HepG2 (cell line): ENCODE measurements at regions not wholly inside any gene's neighbourhood (a gene's known extent, or its start where the extent isn't known, plus 50 kb on each side); places are given as distances from the start of the nearest gene placed in this dataset.

Experiments used
- ATAC-seq: fragments of 200-7000 bp; cut with Tn5 transposase; 3 replicates; pipeline ENCODE4 v1.9.1; 2020; ENCODE audit warnings: mild to moderate bottlenecking, moderate library complexity
- BruUV-seq: library from RNA; stranded (reverse); fragments of 400-500 nt; replicated peaks from 2 replicates; lab custom pipeline; 2021; lab: Mats Ljungman, UMichigan
- CTCF ChIA-PET: fragments of 300-600 bp; formaldehyde crosslinking; extraction: SDS; loops from one replicate; lab custom pipeline; 2021; ENCODE audit warnings: low total read pairs, inconsistent platforms, low intra/inter-chr PET ratio; lab: Yijun Ruan, JAX
- POLR2A ChIA-PET: fragments of 350-600 bp; sonication (Branson Sonifier 250); formaldehyde crosslinking; loops from one replicate; lab custom pipeline; 2020; ENCODE audit warnings: antibody characterized with exemption, inconsistent platforms; lab: Yijun Ruan, JAX
- DNase-seq: peaks from one replicate; pipeline ENCODE4 v3.0.0-alpha.2; 2015; ENCODE audit warnings: low spot score
- FAIRE-seq: peaks from 3 replicates; lab custom pipeline; 2011; peaks lifted over from hg19 to GRCh38; lab: Jason Lieb, UNC
- H2AFZ ChIP-seq: one replicate; pipeline ENCODE4 v1.6.1; 2011; ENCODE audit warnings: low read length, inconsistent platforms
- H3K27ac ChIP-seq: fragments of 300-600 bp; 3 replicates; pipeline ENCODE4 v1.8.0; 2011; ENCODE audit warnings: mixed run types, mild to moderate bottlenecking, mixed read lengths, low read length, inconsistent platforms; ENCODE audit not compliant: insufficient read depth; ENCODE audit errors: extremely low read length
- H3K27me3 ChIP-seq, 2 experiments: fragments of 200-600 bp in 1 of 2; 2 replicates in 1 of 2; 3 replicates in 1 of 2; pipeline versions ENCODE4 v1.6.0 to v1.8.0; 2011; ENCODE audit warnings: low read length in 2 of 2, mild to moderate bottlenecking in 2 of 2, moderate library complexity in 2 of 2, inconsistent platforms in 1 of 2; ENCODE audit not compliant: insufficient read depth in 2 of 2, control insufficient read depth in 1 of 2
- H3K36me3 ChIP-seq, 2 experiments: fragments of 200-600 bp in 1 of 2; replicated peaks in 1 of 2; 2 replicates in 1 of 2; 3 replicates in 1 of 2; pipeline versions ENCODE4 v1.5.1 to v1.8.0; 2011; ENCODE audit warnings: low read length in 2 of 2, inconsistent platforms in 1 of 2; ENCODE audit not compliant: insufficient read depth in 2 of 2, control insufficient read depth in 1 of 2
- H3K4me1 ChIP-seq: 2 replicates; pipeline ENCODE4 v1.5.1; 2012; ENCODE audit warnings: low read length, inconsistent platforms; ENCODE audit not compliant: insufficient read depth
- H3K4me2 ChIP-seq: 2 replicates; pipeline ENCODE4 v1.6.0; 2011; ENCODE audit warnings: low read depth, low read length, inconsistent platforms
- H3K4me3 ChIP-seq, 3 experiments: fragments of 200-600 bp in 1 of 3; sonication (generic), shearing (Covaris generic) in 1 of 3; replicated peaks in 1 of 3; 2 replicates each; pipeline ENCODE4 v1.5.1; 2011 to 2016; ENCODE audit warnings: low read length in 3 of 3, inconsistent platforms in 2 of 3, low read depth in 2 of 3, mild to moderate bottlenecking in 2 of 3, control low read depth in 1 of 3, mixed read lengths in 1 of 3; ENCODE audit not compliant: insufficient read depth in 1 of 3
- H3K79me2 ChIP-seq: one replicate; pipeline ENCODE4 v1.6.1; 2011; ENCODE audit warnings: low read length, inconsistent platforms; ENCODE audit not compliant: insufficient read depth
- H3K9ac ChIP-seq: 2 replicates; pipeline ENCODE4 v1.6.0; 2011; ENCODE audit warnings: mild to moderate bottlenecking, low read depth, low read length, inconsistent platforms; ENCODE audit not compliant: insufficient read depth
- H3K9me3 ChIP-seq: 2 replicates; pipeline ENCODE4 v1.5.1; 2012; ENCODE audit warnings: mild to moderate bottlenecking, low read length
- H4K20me1 ChIP-seq: 2 replicates; pipeline ENCODE4 v1.6.0; 2011; ENCODE audit warnings: inconsistent platforms, mild to moderate bottlenecking, low read length, moderate library complexity; ENCODE audit not compliant: insufficient read depth
- FOXA1 ChIP-seq, 2 experiments: fragments of 450-650 bp in 1 of 2; sonication (generic) in 1 of 2; formaldehyde crosslinking in 1 of 2; IDR thresholded peaks; 2 replicates each; pipeline versions ENCODE4 v1.4.0 to v1.6.1; 2016 to 2020; ENCODE audit warnings: missing genetic modification reagents in 1 of 2
- HNRNPH1 ChIP-seq: fragments of 200-400 bp; formaldehyde crosslinking; optimal IDR thresholded peaks from 2 replicates; pipeline ENCODE3; 2017; ENCODE audit warnings: mild to moderate bottlenecking, low read depth, low read length
- KAT7 ChIP-seq: IDR thresholded peaks from 2 replicates; pipeline ENCODE4 v1.6.1; 2018; ENCODE audit warnings: borderline replicate concordance, missing compliant biosample characterization
- KDM2A ChIP-seq: sonication (generic); formaldehyde crosslinking; IDR thresholded peaks from 2 replicates; pipeline ENCODE4 v1.4.0; 2020; ENCODE audit warnings: low read depth, missing genetic modification reagents, borderline replicate concordance
- NKX3-1 ChIP-seq: sonication (generic); formaldehyde crosslinking; IDR thresholded peaks from 2 replicates; pipeline ENCODE4 v1.5.0; 2020; ENCODE audit warnings: missing genetic modification reagents
- NR2F1 ChIP-seq, 2 experiments: fragments of 450-650 bp in 1 of 2; formaldehyde crosslinking in 1 of 2; IDR thresholded peaks; 2 replicates each; pipeline versions ENCODE4 v1.5.0 to v1.6.1; 2016 to 2020; ENCODE audit warnings: mild to moderate bottlenecking in 1 of 2, missing compliant biosample characterization in 1 of 2, missing genetic modification reagents in 1 of 2, moderate library complexity in 1 of 2
- RAD51 ChIP-seq: fragments of 450-650 bp; IDR thresholded peaks from 2 replicates; pipeline ENCODE4 v1.6.1; 2016; ENCODE audit warnings: borderline replicate concordance
- SMAD9 ChIP-seq: sonication (generic); formaldehyde crosslinking; IDR thresholded peaks from 2 replicates; pipeline ENCODE4 v1.5.1; 2020; ENCODE audit warnings: mild to moderate bottlenecking, missing genetic modification reagents
- SOX13 ChIP-seq, 3 experiments: fragments of 450-650 bp in 1 of 3; sonication (generic) in 1 of 3; formaldehyde crosslinking in 1 of 3; IDR thresholded peaks in 2 of 3; conservative IDR thresholded peaks in 1 of 3; 2 replicates each; pipeline versions ENCODE4 v1.5.0 to v1.6.1; 2016 to 2020; ENCODE audit warnings: antibody characterized with exemption in 1 of 3, mild to moderate bottlenecking in 1 of 3, missing compliant biosample characterization in 1 of 3, missing genetic modification reagents in 1 of 3, moderate library complexity in 1 of 3
- SRSF9 ChIP-seq: fragments of 200-400 bp; formaldehyde crosslinking; IDR thresholded peaks from 2 replicates; pipeline ENCODE4 v1.6.1; 2018; ENCODE audit warnings: borderline replicate concordance, mild to moderate bottlenecking, low read depth, low read length; ENCODE audit not compliant: insufficient read depth, poor library complexity, severe bottlenecking
- TFE3 ChIP-seq: IDR thresholded peaks from 2 replicates; pipeline ENCODE4 v1.6.1; 2016
- ZBTB20 ChIP-seq: sonication (generic); formaldehyde crosslinking; IDR thresholded peaks from 2 replicates; pipeline ENCODE4 v1.8.1; 2023; ENCODE audit warnings: missing genetic modification reagents, low read depth, mild to moderate bottlenecking, borderline replicate concordance
- ZIK1 ChIP-seq: sonication (generic); formaldehyde crosslinking; IDR thresholded peaks from 2 replicates; pipeline ENCODE4 v1.5.0; 2020; ENCODE audit warnings: mild to moderate bottlenecking, low read depth, missing genetic modification reagents, borderline replicate concordance
- ZNF362 ChIP-seq: sonication (generic); formaldehyde crosslinking; IDR thresholded peaks from 2 replicates; pipeline ENCODE4 v1.4.0; 2020; ENCODE audit warnings: missing genetic modification reagents, mild to moderate bottlenecking, borderline replicate concordance
- WGBS: methylation state at CpG from one replicate; pipeline ENCODE4 v1.1.6; 2017; ENCODE audit warnings: low lambda C conversion rate; 5-methylcytosine and 5-hydroxymethylcytosine counted together
- in situ Hi-C: cut with HindIII; loops from 2 replicates; pipeline ENCODE4 v1.10.0; 2017; ENCODE audit warnings: low pct_unique_long_range_greater_than_20kb; ENCODE audit not compliant: extremely low pct_ligation_motif_present
- intact Hi-C: fragments of 100-400 bp; cut with micrococcal nuclease; formaldehyde crosslinking; loops from one replicate; pipeline ENCODE4 v1.10.0; 2022; ENCODE audit not compliant: unreplicated experiment
- TF ChIP-seq, protein P1 (sequence below): sonication (generic); formaldehyde crosslinking; IDR thresholded peaks from 2 replicates; pipeline ENCODE4 v1.5.0; 2020; ENCODE audit warnings: missing genetic modification reagents, mild to moderate bottlenecking, borderline replicate concordance
- TF ChIP-seq, protein P2 (sequence below): sonication (generic); formaldehyde crosslinking; IDR thresholded peaks from 2 replicates; pipeline ENCODE4 v1.8.0; 2022; ENCODE audit warnings: missing genetic modification reagents, mild to moderate bottlenecking, moderate library complexity, borderline replicate concordance

DNA sequence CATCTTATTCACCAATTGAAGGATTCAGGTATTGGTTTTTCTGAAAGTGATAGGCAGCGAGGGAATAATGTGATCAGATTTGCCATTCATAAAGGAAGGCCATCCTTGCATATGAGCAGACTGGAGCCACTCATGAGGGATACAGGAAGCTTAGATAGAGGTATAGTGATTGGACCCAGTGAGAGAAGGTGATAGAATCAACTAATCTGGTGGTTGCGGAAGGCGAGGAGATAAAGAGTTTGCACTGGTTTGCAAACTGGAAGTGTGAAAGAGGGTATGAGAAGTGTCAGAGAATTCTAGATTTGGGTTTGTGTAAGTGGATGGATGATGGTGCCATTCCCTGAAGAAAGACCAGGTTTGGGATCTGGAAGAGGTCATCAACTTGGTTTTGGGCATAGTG, 57.3 kb upstream of the RASGEF1B start (continued):
- TF ChIP-seq TFE3 (no peak), SRSF9 (no peak), NKX3-1 (CRISPR knock-in tag) (no peak)

- ChIA-PET POLR2A (no interaction called here), CTCF (no interaction called here)
- intact Hi-C loops (no loop called here), in situ Hi-C loops (no loop called here)
- Histone ChIP-seq H3K9me3 (no peaks in the 10 kb centered on the region), H3K9ac (no peak overlapping the region), H3K27ac (no peak overlapping the region), H3K79me2 (no peaks in the 10 kb centered on the region), H3K27me3 (no peaks in the 10 kb centered on the region), H3K4me3 (no peak overlapping the region), H3K36me3 (no peaks in the 10 kb centered on the region), H4K20me1 (no peaks in the 10 kb centered on the region), H3K4me2 (no peak overlapping the region), H2AFZ (no peak overlapping the region), H3K4me1 (no peaks in the 10 kb centered on the region)
- FAIRE-seq (no peak), DNase-seq (no peak), ATAC-seq (no peak)
- WGBS, result 0% methylated on average over 1 of the region's 2 CpGs
- no TSS peak for BruUV-seq
- TF ChIP-seq RAD51 (no peak), KDM2A (CRISPR knock-in tag) (no peak), FOXA1 (IDR thresholded peaks at IDR 0.05) (no peak), FOXA1 (CRISPR knock-in tag; IDR thresholded peaks at IDR 0.05) (no peak), ZBTB20 (no peak), SOX13 (IDR thresholded peaks at IDR 0.05) (no peak), SOX13 (CRISPR knock-in tag; conservative IDR thresholded peaks at IDR 0.05 in 1 of 2, IDR thresholded peaks at IDR 0.05 in 1 of 2) (no peak), KAT7 (CRISPR knock-in tag) (no peak), SMAD9 (CRISPR knock-in tag) (no peak), NR2F1 (CRISPR knock-in tag; IDR thresholded peaks at IDR 0.05) (no peak), ZNF362 (CRISPR knock-in tag) (no peak), ZIK1 (CRISPR knock-in tag) (no peak), HNRNPH1 (no peak)
- TF ChIP-seq, protein P1, sequence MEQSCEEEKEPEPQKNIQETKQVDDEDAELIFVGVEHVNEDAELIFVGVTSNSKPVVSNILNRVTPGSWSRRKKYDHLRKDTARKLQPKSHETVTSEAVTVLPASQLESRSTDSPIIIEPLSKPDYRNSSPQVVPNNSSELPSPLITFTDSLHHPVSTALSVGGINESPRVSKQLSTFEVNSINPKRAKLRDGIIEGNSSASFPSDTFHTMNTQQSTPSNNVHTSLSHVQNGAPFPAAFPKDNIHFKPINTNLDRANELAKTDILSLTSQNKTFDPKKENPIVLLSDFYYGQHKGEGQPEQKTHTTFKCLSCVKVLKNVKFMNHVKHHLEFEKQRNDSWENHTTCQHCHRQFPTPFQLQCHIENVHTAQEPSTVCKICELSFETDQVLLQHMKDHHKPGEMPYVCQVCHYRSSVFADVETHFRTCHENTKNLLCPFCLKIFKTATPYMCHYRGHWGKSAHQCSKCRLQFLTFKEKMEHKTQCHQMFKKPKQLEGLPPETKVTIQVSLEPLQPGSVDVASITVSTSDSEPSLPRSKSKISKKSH, result no peak
- TF ChIP-seq, protein P2, sequence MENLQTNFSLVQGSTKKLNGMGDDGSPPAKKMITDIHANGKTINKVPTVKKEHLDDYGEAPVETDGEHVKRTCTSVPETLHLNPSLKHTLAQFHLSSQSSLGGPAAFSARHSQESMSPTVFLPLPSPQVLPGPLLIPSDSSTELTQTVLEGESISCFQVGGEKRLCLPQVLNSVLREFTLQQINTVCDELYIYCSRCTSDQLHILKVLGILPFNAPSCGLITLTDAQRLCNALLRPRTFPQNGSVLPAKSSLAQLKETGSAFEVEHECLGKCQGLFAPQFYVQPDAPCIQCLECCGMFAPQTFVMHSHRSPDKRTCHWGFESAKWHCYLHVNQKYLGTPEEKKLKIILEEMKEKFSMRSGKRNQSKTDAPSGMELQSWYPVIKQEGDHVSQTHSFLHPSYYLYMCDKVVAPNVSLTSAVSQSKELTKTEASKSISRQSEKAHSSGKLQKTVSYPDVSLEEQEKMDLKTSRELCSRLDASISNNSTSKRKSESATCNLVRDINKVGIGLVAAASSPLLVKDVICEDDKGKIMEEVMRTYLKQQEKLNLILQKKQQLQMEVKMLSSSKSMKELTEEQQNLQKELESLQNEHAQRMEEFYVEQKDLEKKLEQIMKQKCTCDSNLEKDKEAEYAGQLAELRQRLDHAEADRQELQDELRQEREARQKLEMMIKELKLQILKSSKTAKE (CRISPR knock-in tag), result no peak
Observed at GRCh38 chr4:81528200-81528599, 56.5 kb upstream of the RASGEF1B start.
